WERI-Rb-1 (cell line): ENCODE measurements at regions not wholly inside any gene's neighbourhood (a gene's known extent, or its start where the extent isn't known, plus 50 kb on each side); places are given as distances from the start of the nearest gene placed in this dataset.
"Not testable (repeated sequence)": the region's sequence is repeated elsewhere in the genome, so short reads cannot be mapped to it uniquely, and the experiment has no call there.

ENCODE experiments used
- DNase-seq: peaks from one replicate; pipeline ENCODE4 v3.0.0-alpha.2; 2020
- H3K27ac ChIP-seq: fragments of 250-450 bp; sonication (Bioruptor Pico); 2 replicates; pipeline ENCODE4 v1.5.1; 2020; ENCODE audit warnings: mild to moderate bottlenecking, moderate library complexity
- H3K27me3 ChIP-seq: fragments of 250-450 bp; sonication (Bioruptor Pico); 2 replicates; pipeline ENCODE4 v1.5.1; 2021; ENCODE audit warnings: mild to moderate bottlenecking, low read depth, moderate library complexity; ENCODE audit not compliant: insufficient read depth, severe bottlenecking
- H3K36me3 ChIP-seq: fragments of 250-450 bp; sonication (Bioruptor Pico); 2 replicates; pipeline ENCODE4 v1.5.1; 2020; ENCODE audit warnings: mild to moderate bottlenecking, moderate library complexity
- H3K4me3 ChIP-seq: 2 replicates; pipeline ENCODE4 v1.5.1; 2011; ENCODE audit warnings: low read depth, mild to moderate bottlenecking, control low read depth, low read length
- H3K9me3 ChIP-seq: fragments of 250-450 bp; sonication (Bioruptor Pico); 2 replicates; pipeline ENCODE4 v1.5.1; 2021; ENCODE audit warnings: mild to moderate bottlenecking, moderate library complexity; ENCODE audit not compliant: severe bottlenecking
- CTCF ChIP-seq: IDR thresholded peaks from 2 replicates; pipeline ENCODE4 v1.5.1; 2011; ENCODE audit warnings: low read depth, mild to moderate bottlenecking, control low read depth, inconsistent platforms, low read length

GRCh38 chr15:66996094-66996493 lies 69.3 kb upstream of the SMAD3 start:
- no peak overlapping the region for H3K4me3 ChIP-seq
- no peak for TF ChIP-seq CTCF
- H3K36me3 ChIP-seq, result no peaks in the 10 kb centered on the region
- no peak overlapping the region for H3K27ac ChIP-seq
- no peak for DNase-seq
- H3K27me3 ChIP-seq, result no peaks in the 10 kb centered on the region
- H3K9me3 ChIP-seq, result no peaks in the 10 kb centered on the region

DNA sequence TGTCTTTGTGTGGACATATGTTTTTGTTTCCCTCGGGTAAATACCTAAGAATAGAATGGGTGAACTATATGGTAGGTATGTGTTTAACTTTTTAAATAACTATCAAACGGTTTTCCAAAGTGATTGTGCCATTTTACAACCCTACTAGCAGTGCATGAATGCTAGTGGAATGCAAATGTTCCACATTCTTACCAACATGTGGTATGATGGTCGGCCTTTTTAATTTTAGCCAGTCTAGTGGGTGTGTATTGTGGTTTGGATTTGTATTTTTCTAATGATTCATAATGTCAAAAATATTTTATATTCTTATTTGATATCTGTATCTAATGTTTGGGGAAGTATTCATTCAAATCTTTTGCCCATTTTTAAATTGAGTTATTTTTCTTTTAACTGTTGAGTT lies 68.2 kb upstream of the SMAD3 start:
- H3K27ac ChIP-seq, result no peak overlapping the region
- no peaks in the 10 kb centered on the region for H3K27me3 ChIP-seq
- no peak for DNase-seq
- TF ChIP-seq CTCF, result no peak
- no peaks in the 10 kb centered on the region for H3K9me3 ChIP-seq
- no peak overlapping the region for H3K4me3 ChIP-seq
- no peaks in the 10 kb centered on the region for H3K36me3 ChIP-seq

GRCh38 chr15:66998234-66998633 lies 67.2 kb upstream of the SMAD3 start:
- H3K36me3 ChIP-seq, H3K9me3 ChIP-seq, H3K27me3 ChIP-seq, H3K27ac ChIP-seq, DNase-seq, H3K4me3 ChIP-seq: not testable (repeated sequence)

DNA sequence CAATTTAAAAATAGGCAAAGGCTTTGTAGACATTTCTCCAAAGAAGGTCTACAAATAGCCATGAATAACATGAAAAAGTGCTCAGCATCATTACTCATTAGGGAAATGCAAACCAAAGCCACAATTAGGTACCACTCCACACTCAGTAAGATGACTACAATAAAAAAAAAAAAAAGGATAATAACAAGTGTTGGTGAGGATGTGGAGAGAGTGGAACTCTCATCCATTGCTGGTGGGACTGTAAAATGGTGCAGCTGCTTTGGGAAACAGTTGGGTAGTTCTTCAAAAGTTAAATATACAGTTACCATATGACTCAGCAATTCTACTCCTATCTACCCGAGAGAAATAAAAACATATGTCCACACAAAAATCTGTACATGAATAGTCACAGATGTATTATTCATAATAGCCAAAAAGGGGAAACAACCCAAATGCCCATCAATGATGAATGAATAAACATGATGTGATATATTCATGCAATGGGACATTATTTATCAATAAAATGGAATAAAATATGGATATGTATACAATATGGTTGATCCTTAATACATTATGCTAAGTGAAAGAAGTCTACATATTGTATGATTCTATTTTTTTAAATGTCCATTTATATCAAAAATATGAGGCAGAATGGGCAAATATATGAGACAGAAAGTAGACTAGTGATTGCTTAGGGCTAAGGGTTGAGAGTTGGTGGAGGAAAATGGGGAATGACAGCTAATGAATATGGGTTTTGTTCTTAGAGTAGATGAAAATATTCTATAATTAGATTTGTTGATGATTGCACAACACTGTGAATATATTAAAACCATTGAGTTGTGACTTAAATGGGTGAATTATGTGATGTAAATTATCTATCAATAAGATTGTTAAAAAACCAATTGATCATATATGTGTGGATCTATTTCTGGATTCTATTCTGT lies 66.1 kb upstream of the SMAD3 start:
- DNase-seq, result no peak
- H3K36me3 ChIP-seq, result no peaks in the 10 kb centered on the region
- no peaks in the 10 kb centered on the region for H3K27me3 ChIP-seq
- no peak for TF ChIP-seq CTCF
- no peak overlapping the region for H3K4me3 ChIP-seq
- no peak overlapping the region for H3K27ac ChIP-seq
- no peaks in the 10 kb centered on the region for H3K9me3 ChIP-seq

DNA sequence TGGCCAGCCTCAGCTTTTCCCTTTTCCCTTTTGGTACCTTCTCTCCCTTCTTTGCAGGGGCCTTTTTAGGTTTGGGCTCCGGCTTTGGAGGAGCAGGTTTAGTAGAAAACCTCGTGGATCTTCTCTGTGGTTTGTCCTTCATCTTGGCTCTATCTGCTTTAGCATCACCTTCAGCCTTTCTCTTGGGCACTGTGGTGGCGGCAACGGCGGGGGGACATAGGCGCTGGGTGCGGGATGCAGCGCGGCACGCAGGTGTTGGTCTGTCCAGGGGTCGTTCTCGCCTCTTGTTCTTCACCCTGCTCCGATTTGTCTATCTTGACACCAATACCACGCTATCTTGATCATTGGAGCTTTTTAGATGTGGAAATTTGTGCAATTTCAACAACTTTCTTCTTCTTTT lies 64.5 kb upstream of the SMAD3 start:
- TF ChIP-seq CTCF, result no peak
- Histone ChIP-seq H3K9me3 (no peaks in the 10 kb centered on the region), H3K36me3 (no peaks in the 10 kb centered on the region), H3K4me3 (no peak overlapping the region), H3K27ac (no peak overlapping the region), H3K27me3 (no peaks in the 10 kb centered on the region)
- no peak for DNase-seq

DNA sequence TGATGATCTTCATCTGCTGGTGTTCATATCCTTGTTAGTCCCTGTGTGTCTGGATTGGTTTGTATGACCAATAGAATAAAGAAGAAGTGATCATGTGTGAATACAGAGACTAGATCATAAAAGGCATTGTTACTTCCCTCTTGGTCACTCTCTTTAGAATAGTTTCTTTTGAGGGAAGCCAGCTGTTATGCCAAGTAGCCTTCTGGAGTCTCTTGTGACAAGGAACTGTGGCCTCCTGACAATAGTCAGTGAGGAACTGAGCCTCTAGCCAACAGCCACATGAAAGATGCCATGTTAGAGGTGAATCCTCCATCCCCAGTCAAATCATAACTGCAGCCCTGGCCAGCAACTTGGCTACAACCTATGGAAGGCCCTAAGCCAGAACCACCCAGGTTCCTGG lies 63.0 kb upstream of the SMAD3 start:
- DNase-seq, result no peak
- no peak for TF ChIP-seq CTCF
- H3K4me3 ChIP-seq, result no peak overlapping the region
- no peaks in the 10 kb centered on the region for H3K27me3 ChIP-seq
- H3K9me3 ChIP-seq, result no peaks in the 10 kb centered on the region
- no peaks in the 10 kb centered on the region for H3K36me3 ChIP-seq
- H3K27ac ChIP-seq, result no peak overlapping the region
